HG02885 (cell line): ENCODE measurements at regions not wholly inside any gene's neighbourhood (a gene's known extent, or its start where the extent isn't known, plus 50 kb on each side); places are given as distances from the start of the nearest gene placed in this dataset.

Source experiments
- ATAC-seq: cut with Tn5 transposase; IDR thresholded peaks from one replicate; pipeline ENCODE4 v1.9.1; 2021; ENCODE audit warnings: mild to moderate bottlenecking; ENCODE audit not compliant: unreplicated experiment, poor library complexity

- ATAC-seq: no peak
Measured at GRCh38 chr2:242020196-242021004, 150.9 kb downstream of the RTP5 start.

- no peak for ATAC-seq
Measured at GRCh38 chr2:242022550-242023290, 153.2 kb downstream of the RTP5 start.

GRCh38 chr2:242024751-242025355 lies 155.3 kb downstream of the RTP5 start:
- no peak for ATAC-seq

DNA sequence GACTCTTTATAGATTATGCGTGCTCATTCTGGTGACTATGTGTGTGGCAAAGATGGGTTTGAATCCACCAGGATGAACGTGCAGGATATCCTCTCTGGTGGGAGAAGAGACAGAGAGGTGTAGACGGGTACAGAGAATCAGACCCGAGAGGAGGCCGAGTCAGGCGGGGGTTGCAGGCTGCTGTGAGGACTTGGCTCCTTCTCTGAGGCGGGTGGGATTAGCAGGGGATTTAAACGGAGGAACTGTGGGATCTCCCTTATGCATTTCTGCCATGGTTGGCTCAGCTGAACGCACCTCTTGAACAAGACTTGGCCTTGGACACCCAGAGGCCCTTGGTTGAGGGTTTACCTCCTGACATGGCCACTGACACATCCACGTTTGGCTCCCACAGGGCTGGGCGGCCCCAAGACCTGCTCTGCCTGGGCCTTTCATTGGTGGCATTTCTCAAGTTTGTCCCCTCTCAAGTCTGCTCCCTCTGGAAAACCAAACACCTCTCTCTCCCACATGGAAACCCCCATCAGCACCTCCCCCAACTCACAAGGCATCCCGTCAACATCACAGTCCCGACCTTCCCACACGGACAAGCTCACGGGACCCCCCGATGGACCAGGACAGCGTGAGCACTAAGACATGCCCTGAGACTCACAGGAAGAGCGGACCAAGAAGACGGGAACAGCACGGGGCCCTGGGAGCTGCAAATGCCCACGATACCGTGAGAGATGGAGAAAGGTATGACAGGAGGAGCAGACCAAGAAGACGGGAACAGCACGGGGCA lies 158.3 kb downstream of the RTP5 start:
- no peak for ATAC-seq

- ATAC-seq: no peak
Measured at GRCh38 chr2:242029422-242030225, 160.1 kb downstream of the RTP5 start.

- no peak for ATAC-seq
Measured at GRCh38 chr2:242030226-242030575, 160.7 kb downstream of the RTP5 start.

GRCh38 chr2:242030858-242031257 lies 161.3 kb downstream of the RTP5 start:
- no peak for ATAC-seq

DNA sequence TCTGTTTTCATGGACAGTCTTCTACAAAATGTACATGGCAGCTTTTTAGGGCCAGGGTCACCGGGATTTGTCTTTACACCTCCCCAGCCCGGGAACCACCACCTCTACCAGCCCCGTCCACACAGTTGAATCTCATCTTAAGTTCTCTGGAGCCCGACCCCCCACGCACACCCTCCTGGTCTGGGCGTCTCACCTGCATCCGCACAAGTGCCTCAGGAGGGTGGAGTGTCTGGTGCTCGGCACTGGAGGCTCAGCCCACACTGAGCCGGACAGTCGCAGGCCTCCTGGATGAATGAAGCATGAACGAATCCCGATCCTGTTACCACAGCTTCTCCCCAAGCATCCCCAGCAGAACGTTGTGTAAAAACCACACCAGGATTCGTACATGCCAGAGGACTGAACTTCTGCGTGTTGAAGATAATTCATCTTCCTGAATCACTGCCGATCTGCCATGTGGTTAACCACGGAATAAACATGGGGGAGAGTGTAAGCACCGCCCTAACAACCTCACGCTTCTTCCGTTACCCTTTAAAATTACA lies 162.0 kb downstream of the RTP5 start:
- no peak for ATAC-seq

DNA sequence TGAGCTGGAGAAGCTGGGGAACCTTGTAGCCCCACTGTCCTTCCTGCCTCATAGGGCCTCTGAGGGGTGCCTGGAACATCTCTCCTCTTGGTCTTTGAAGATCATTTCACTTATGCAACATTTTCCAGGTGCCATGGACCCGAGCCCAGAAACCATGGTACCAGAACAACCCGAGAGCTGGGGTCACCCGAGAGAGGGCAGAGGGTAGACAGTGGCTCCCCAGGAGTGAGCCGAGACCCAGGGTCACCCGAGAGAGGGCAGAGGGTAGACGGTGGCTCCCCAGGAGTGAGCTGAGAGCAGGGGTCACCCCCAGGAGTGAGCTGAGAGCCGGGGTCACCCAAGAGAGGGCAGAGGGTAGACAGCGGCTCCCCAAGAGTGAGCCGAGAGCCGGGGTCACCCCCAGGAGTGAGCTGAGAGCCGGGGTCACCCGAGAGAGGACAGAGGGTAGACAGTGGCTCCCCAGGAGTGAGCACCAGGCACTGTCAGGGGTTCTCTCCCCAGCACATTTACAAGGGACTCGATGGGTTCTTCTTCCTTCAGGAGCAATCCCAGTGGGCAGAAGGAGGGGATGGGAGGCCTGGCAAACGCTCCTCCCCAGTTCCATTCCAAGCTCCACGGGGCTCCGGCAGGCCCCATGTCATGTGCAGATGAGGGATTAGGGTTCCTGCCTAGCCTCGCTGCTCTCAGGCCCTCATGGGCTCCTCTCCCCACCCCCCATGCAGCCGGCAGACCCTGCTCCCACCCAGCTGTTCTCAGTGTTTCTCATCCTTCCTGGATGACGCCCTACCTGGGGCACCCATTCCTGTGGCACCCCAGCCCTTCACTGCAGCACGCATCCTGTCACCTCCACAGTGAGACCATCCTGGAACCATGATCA lies 163.5 kb downstream of the RTP5 start:
- no peak for ATAC-seq

- ATAC-seq: no peak
Measured at GRCh38 chr2:242034138-242034537, 164.6 kb downstream of the RTP5 start.

DNA sequence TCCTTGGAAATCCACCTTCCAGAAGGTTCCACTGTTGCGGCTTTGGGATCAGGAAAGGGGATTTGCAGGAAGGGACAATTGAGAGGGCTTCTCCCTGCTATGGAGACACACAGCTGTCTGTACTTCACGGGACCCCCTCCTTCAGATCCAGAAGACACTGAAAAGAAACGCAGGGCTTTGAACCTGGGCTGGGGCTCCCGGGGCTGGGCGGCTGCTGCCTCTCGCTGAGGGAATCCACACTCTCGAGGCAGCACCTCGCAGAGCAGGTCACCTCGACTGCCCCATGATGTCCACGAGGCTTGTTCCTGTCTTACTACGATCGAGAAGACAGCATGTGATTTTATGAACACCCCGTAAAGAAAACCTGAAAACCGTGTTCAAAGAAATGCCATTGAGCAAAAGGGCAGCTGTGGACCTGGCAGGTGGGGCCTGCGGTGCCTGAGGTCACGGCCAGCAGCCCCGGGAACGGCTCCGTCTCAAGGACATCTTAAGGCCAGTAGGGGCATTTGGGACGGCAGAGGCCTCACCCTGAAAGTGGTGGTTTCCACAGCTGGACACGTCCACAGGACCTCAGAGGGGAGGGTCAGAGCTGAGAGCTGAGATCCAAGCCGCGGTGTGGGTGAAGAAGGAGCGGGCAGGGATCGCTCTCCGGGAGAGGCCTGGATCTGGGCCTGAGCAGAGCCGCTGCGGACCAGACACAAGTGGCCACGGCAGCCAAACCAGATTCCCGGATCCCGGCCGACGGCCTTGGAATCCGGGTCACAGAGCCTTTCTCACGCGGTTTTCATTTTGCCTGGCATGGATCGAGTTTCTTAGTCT lies 165.7 kb downstream of the RTP5 start:
- ATAC-seq: no peak

GRCh38 chr2:242035858-242036652 lies 166.5 kb downstream of the RTP5 start:
- ATAC-seq: no peak

DNA sequence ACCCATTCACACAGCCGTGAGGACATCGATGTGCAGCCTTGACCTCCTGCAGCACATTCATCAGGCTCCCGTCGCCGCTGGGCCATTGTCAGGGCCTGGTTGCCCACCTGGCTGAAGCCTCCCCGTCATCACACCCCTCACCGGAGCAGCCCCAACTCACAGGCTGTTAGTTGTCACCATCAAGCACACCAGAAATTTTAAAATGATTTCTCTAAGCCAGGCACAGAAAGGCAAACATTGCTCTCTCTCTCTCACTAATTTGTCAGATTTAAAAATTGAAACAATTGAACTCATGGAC lies 167.1 kb downstream of the RTP5 start:
- no peak for ATAC-seq

DNA sequence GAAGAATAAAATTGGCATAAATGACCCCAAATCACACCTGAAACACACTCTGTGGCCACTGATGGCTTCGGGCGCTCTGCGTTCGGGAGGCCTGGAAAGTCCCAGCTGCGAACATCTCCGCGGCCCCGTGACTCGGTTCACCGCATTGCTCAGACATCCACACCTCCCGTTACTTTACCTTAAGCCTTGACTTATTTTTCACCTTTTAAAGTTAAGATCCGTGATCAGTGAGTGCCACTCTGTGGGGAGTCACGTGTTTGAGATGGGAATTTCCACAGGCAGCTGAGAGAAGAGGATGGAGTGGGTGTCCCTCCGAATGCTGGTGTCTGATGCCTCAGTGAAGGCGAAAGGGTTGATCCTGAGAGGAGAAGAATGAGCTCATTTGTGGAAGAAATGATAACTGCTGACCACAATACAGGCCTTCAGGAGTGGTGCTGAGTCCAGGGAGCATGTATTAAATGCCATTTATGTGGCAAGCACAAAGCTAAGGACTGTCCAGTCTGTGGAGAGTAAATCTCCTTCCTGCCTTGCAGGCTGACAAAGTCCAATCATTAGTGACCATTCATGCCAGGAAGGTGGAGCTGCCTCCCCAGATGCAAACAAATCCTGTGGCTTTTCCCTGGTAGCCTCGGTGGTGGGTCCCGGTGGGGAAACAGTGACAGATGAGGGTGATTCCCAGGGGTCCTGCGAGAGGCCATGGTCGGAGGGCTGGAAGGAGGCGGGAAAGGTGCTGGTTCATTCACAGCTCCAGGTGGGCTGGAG lies 168.8 kb downstream of the RTP5 start:
- no peak for ATAC-seq

- ATAC-seq: no peak
Measured at GRCh38 chr2:242038928-242039341, 169.4 kb downstream of the RTP5 start.

GRCh38 chr2:242040303-242040655 lies 170.8 kb downstream of the RTP5 start:
- no peak for ATAC-seq

- ATAC-seq: no peak
Measured at GRCh38 chr2:242040681-242041080, 171.2 kb downstream of the RTP5 start.
